Activated T-cell treated with anti-CD3 and anti-CD28 coated beads, Interleukin-2, amount 50 U/mL, for 4 hours (primary cell): ENCODE measurements at regions not wholly inside any gene's neighbourhood (a gene's known extent, or its start where the extent isn't known, plus 50 kb on each side); places are given as distances from the start of the nearest gene placed in this dataset.

Source experiments
- ATAC-seq, 2 donors: fragments of 200-7000 bp; cut with Tn5 transposase; one replicate each; pipeline ENCODE4 v1.10.0; 2021
- DNase-seq: peaks from one replicate; pipeline ENCODE4 v3.0.0-alpha.2; 2020
- H3K27me3 Mint-ChIP-seq: one replicate; pipeline ENCODE4 v1.8.0; 2021; ENCODE audit warnings: low read depth, mixed read lengths
- H3K36me3 Mint-ChIP-seq: one replicate; pipeline ENCODE4 v1.8.0; 2022; ENCODE audit warnings: mixed read lengths; ENCODE audit not compliant: insufficient read depth
- H3K4me1 Mint-ChIP-seq: one replicate; pipeline ENCODE4 v1.8.0; 2021; ENCODE audit warnings: low read depth, mixed read lengths
- H3K4me3 Mint-ChIP-seq: one replicate; pipeline ENCODE4 v1.8.0; 2021; ENCODE audit warnings: mild to moderate bottlenecking, moderate library complexity, mixed read lengths
- H3K9me3 Mint-ChIP-seq: one replicate; pipeline ENCODE4 v1.8.0; 2021; ENCODE audit warnings: mixed read lengths

DNA sequence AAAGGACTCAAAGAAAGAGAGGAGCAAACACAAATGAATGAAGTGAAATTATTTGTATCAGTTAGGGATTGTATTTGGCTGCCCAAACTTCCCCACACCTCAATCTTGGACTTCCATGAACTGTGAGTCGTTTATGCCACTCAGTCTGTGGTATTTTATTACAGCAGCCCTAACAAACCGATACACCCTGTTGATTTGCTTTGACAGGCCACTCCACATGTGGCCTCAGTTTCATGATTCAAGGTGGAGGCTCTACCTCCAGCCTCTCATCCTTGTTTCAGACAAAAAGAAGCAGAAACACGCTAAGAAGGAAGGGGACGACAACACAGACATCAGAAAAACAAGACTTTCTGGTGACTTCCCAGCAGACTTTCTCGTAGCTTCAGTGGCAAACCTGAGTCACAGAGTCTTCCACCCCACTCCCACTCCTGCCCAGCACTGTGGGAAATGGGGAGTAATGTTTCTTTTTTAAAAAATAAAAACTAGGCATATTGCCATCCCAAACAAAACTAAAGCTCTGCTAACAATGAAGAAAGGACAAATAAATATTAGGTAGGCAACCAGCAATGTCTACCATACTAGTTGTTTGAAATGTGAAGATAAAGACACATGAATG lies 52.2 kb upstream of the ABCA1 start:
- peaks cover 9% of the 10 kb centered on the region for H3K27me3 Mint-ChIP-seq
- no peak overlapping the region for H3K4me3 Mint-ChIP-seq
- no peak for ATAC-seq
- H3K36me3 Mint-ChIP-seq, result no peaks in the 10 kb centered on the region
- H3K9me3 Mint-ChIP-seq, result no peaks in the 10 kb centered on the region
- DNase-seq, result no peak
- peaks cover 20% of the 10 kb centered on the region for H3K4me1 Mint-ChIP-seq

DNA sequence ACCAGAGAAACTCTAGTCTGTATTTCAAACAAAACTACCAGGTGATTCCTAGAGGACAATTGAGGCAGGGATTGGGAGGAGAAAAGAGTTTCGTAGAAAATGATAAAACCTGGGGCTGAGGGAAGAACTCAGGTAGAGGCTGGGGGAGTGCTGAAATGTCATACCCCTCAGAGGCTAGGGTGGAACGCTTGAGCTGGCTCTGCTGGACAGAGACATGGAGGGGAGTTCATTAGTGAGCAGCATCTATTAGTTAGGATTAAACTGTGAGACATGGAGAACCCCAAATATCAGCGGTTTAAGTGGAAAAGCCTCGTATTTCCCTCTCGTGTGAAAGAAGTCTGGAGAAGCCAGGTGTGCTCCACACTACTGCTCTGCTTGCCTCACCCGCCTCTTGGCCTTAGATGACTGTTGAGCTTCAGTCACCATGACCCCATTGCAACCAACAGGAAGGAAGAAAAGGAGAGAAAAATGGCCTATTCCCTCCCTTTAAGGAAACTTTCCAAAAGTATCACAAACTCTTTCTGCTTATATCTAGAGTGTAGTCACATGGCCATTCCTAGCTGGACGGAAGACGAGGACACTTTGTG lies 53.7 kb upstream of the ABCA1 start:
- Mint-ChIP-seq H3K9me3 (no peaks in the 10 kb centered on the region), H3K36me3 (no peaks in the 10 kb centered on the region), H3K27me3 (peaks cover 9% of the 10 kb centered on the region), H3K4me1 (peaks cover 22% of the 10 kb centered on the region), H3K4me3 (no peak overlapping the region)
- DNase-seq (no peak), ATAC-seq (no peak)

DNA sequence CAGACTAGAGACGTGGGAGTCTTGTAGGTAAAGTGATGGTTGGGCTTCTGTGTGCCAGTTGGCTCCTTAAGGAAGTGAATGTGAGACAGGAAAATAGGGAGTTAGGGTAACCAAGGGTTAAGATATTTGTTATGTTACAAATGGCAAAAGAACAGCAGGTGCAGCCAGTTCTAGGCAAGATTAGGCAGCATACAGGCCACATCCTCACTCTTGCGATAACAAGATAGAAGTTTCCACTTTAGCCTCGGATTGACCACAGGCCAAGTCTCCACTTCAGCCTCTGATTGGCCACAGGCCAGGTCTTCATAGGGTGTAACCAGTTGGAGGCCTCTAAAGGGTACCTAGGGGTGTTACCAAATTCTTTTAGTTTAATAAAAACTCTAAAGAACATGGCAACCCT lies 54.6 kb upstream of the ABCA1 start:
- Mint-ChIP-seq H3K9me3 (no peaks in the 10 kb centered on the region), H3K4me3 (no peak overlapping the region), H3K36me3 (no peaks in the 10 kb centered on the region), H3K27me3 (peaks cover 9% of the 10 kb centered on the region), H3K4me1 (peaks cover 22% of the 10 kb centered on the region)
- no peak for ATAC-seq
- no peak for DNase-seq

DNA sequence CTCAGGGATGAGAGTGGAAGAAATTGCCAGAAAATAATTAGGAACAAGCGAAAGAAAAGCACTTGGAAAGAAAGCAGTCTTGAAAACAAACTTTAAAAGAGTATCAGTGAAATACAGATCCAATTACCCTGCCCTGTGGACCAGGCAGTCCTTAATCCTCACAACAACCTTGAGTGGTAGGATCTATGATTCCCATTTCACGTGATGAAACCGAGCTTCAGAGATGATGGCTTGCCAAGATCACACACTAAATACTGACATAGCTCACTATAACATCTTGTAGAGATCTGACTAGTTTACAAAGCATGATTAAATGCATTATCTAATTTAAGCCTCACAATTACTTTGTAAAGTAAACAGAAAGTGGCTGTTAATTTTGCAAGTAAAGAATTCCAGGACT lies 55.5 kb upstream of the ABCA1 start:
- no peaks in the 10 kb centered on the region for H3K9me3 Mint-ChIP-seq
- DNase-seq (no peak), ATAC-seq (no peak)
- no peak overlapping the region for H3K4me3 Mint-ChIP-seq
- H3K27me3 Mint-ChIP-seq, result peaks cover 11% of the 10 kb centered on the region
- H3K4me1 Mint-ChIP-seq, result peaks cover 23% of the 10 kb centered on the region
- H3K36me3 Mint-ChIP-seq, result no peaks in the 10 kb centered on the region

- DNase-seq (no peak), ATAC-seq (no peak)
- Mint-ChIP-seq H3K27me3 (peaks cover 14% of the 10 kb centered on the region), H3K4me3 (no peak overlapping the region), H3K36me3 (no peaks in the 10 kb centered on the region), H3K4me1 (peaks cover 24% of the 10 kb centered on the region), H3K9me3 (no peaks in the 10 kb centered on the region)
Measured at GRCh38 chr9:104984121-104984520, 56.2 kb upstream of the ABCA1 start.

GRCh38 chr9:104984542-104984941 lies 56.6 kb upstream of the ABCA1 start:
- no peak for DNase-seq
- no peak overlapping the region for H3K4me3 Mint-ChIP-seq
- ATAC-seq, result peak; percentile 72 to 81
- no peaks in the 10 kb centered on the region for H3K36me3 Mint-ChIP-seq
- no peaks in the 10 kb centered on the region for H3K9me3 Mint-ChIP-seq
- peaks cover 24% of the 10 kb centered on the region for H3K4me1 Mint-ChIP-seq
- H3K27me3 Mint-ChIP-seq, result peaks cover 14% of the 10 kb centered on the region

GRCh38 chr9:104984948-104985347 lies 57.0 kb upstream of the ABCA1 start:
- Mint-ChIP-seq H3K4me1 (peaks cover 24% of the 10 kb centered on the region), H3K36me3 (no peaks in the 10 kb centered on the region), H3K4me3 (no peak overlapping the region), H3K27me3 (peaks cover 14% of the 10 kb centered on the region), H3K9me3 (no peaks in the 10 kb centered on the region)
- ATAC-seq, result peak in 1 of 2 donors; percentile 25
- DNase-seq, result no peak

- Mint-ChIP-seq H3K36me3 (no peaks in the 10 kb centered on the region), H3K27me3 (peaks cover 16% of the 10 kb centered on the region), H3K9me3 (no peaks in the 10 kb centered on the region), H3K4me3 (no peak overlapping the region), H3K4me1 (peaks cover 32% of the 10 kb centered on the region)
- no peak for DNase-seq
- ATAC-seq, result no peak
Measured at GRCh38 chr9:104986096-104986495, 58.1 kb upstream of the ABCA1 start.

DNA sequence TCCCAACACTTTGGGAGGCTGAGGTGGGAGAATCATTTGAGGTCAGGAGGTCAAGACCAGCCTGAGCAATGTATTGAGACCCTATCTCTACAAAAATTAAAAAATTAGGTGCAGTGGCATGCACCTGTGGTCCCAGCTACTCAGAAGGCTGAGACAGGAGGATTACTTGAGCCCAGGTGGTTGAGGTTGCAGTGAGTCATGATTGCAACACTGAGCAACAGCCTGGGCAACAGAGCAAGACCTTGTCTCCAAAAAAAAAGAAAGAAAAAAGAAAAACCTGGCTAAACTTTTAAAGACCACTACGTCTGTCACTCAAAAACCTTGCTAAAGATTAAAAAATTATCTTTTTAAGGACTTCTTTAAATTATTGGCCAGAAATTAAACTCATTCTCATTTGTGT lies 59.8 kb upstream of the ABCA1 start:
- no peaks in the 10 kb centered on the region for H3K9me3 Mint-ChIP-seq
- no peak for ATAC-seq
- no peak for DNase-seq
- H3K27me3 Mint-ChIP-seq, result peaks cover 21% of the 10 kb centered on the region
- H3K4me1 Mint-ChIP-seq, result peaks cover 46% of the 10 kb centered on the region
- no peak overlapping the region for H3K4me3 Mint-ChIP-seq
- no peaks in the 10 kb centered on the region for H3K36me3 Mint-ChIP-seq

DNA sequence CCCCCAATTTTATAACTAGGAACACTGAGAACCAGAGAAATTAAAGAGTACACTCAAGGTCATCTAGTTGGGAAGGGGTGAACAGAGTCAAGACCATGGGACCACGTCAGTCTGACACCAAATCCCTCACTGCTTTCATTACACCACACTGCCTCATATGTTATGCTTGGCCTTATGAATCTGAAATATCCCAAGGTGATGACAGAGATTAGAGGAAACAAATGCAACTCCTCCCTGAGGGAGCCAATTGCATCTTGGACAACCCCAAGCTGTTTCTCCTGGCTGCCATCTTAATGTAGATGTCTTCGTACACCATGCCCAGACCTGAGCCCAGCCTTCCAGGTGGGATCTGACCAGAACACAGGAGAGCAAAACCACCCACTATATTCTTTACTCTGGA lies 60.6 kb upstream of the ABCA1 start:
- H3K4me1 Mint-ChIP-seq, result peaks cover 49% of the 10 kb centered on the region

GRCh38 chr9:104991144-104991953 lies 63.4 kb upstream of the ABCA1 start:
- H3K4me1 Mint-ChIP-seq, result peaks cover 39% of the 10 kb centered on the region
- no peaks in the 10 kb centered on the region for H3K36me3 Mint-ChIP-seq
- H3K27me3 Mint-ChIP-seq, result peaks cover 22% of the 10 kb centered on the region
- ATAC-seq, result peak; percentile 84 to 86
- H3K9me3 Mint-ChIP-seq, result no peaks in the 10 kb centered on the region
- peak overlapping the region; percentile 80 for H3K4me3 Mint-ChIP-seq
- peak; percentile 74 for DNase-seq

More for the DNA sequence above, 60.6 kb upstream of the ABCA1 start:
- Mint-ChIP-seq H3K36me3 (no peaks in the 10 kb centered on the region), H3K4me3 (no peak overlapping the region), H3K9me3 (no peaks in the 10 kb centered on the region), H3K27me3 (peaks cover 18% of the 10 kb centered on the region)
- DNase-seq (no peak), ATAC-seq (no peak)

DNA sequence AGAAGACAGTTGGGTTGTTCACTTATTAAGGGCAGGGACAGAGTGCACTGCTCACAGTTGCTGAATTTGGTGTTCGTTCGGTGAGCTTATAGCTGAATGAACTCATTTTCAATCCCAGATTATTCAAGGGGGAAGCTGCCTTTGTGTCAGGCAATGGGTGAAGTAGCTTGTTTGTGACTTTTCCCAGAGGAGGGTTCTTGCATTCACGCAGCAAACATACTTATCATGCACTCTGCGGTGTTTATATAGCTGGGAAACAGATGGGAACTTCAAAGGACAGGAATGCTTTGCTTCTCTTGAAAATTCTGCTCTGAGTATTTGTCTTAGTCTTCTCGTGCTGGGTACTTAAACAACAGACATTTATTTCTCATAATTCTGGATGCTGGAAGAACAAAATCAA lies 64.7 kb upstream of the ABCA1 start:
- ATAC-seq (no peak), DNase-seq (no peak)
- Mint-ChIP-seq H3K4me1 (peaks cover 39% of the 10 kb centered on the region), H3K36me3 (no peaks in the 10 kb centered on the region), H3K27me3 (peaks cover 24% of the 10 kb centered on the region), H3K9me3 (no peaks in the 10 kb centered on the region), H3K4me3 (no peak overlapping the region)

DNA sequence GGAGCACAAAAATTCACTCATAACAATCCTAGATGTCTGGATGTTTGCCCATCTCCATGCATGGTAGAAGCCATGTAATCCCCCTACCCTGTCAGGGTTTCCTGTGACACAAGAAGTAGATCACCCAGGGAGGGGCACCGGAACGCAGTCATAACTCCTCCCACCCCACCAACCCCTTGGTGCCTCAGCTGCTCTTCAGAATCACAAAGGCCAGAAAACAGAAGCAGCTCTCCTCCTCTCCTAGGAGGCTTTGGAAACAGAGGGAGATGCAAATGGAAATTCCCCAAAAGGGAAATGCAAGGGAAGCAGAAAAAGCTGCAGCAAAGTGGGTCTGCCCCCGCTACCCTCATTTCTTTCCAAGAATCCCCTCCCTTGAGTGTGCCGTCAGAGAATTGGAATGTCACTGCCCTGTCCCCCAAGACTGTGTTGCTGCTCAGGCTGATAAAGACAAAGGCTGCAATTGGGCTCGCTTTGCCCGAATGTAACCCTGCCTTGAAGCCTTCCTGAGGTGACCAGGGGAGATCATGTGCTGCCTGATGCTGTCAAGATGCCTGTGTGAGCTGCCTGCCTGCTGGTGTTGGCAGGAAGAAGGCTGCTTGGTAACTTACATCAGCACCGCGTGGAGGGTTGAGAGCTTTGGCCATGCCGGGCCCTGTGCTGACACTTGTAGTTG lies 65.5 kb upstream of the ABCA1 start:
- ATAC-seq (no peak), DNase-seq (no peak)
- H3K36me3 Mint-ChIP-seq, result no peaks in the 10 kb centered on the region
- peaks cover 23% of the 10 kb centered on the region for H3K27me3 Mint-ChIP-seq
- H3K9me3 Mint-ChIP-seq, result no peaks in the 10 kb centered on the region
- H3K4me3 Mint-ChIP-seq, result no peak overlapping the region
- peaks cover 39% of the 10 kb centered on the region for H3K4me1 Mint-ChIP-seq

GRCh38 chr9:104997536-104997935 lies 69.6 kb upstream of the ABCA1 start:
- Mint-ChIP-seq H3K4me1 (peaks cover 16% of the 10 kb centered on the region), H3K27me3 (peaks cover 14% of the 10 kb centered on the region), H3K36me3 (no peaks in the 10 kb centered on the region), H3K9me3 (no peaks in the 10 kb centered on the region), H3K4me3 (no peak overlapping the region)
- ATAC-seq (no peak), DNase-seq (no peak)
